Activated CD4-positive, alpha-beta T cell treated with anti-CD3 and anti-CD28 coated beads, Interleukin-2, Interleukin-4, amounts not matched to agents 100 ng/mL and 50 ng/mL, durations not matched to agents 16 hours and 8 hours (primary cell): ENCODE measurements at regions not wholly inside any gene's neighbourhood (a gene's known extent, or its start where the extent isn't known, plus 50 kb on each side); places are given as distances from the start of the nearest gene placed in this dataset.
"Not testable (repeated sequence)": the region's sequence is repeated elsewhere in the genome, so short reads cannot be mapped to it uniquely, and the experiment has no call there.

ENCODE experiments used
- DNase-seq: peaks from one replicate; pipeline ENCODE4 v3.0.0-alpha.2; 2020; ENCODE audit warnings: low spot score

GRCh38 chr4:28391877-28392276 lies 1531.2 kb downstream of the STIM2 start:
- no peak for DNase-seq

- no peak for DNase-seq
Measured at GRCh38 chr4:28402751-28403150, 1542.1 kb downstream of the STIM2 start.

- DNase-seq = no peak
Measured at GRCh38 chr4:28421221-28421620, 1560.6 kb downstream of the STIM2 start.

DNA sequence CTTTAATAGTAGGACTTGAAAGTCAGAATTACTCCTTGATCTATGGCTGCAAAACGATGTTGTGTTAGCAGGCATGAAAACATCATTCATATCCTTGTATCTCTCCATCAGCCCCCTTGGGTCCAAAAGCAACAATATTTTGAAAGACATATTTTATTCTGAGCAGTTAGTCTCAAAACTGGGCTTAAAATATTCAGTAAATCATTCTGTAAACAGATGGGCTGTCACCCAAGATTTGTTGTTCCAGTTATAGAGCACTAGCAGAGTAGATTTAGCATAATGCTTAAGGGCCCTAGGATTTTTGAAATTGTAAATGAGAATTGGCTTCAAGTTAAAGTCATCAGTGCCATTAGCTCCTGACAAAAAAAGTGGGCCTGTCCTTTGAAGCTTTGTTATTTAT lies 1565.6 kb downstream of the STIM2 start:
- no peak for DNase-seq

GRCh38 chr4:28427306-28428085 lies 1566.9 kb downstream of the STIM2 start:
- no peak for DNase-seq

DNA sequence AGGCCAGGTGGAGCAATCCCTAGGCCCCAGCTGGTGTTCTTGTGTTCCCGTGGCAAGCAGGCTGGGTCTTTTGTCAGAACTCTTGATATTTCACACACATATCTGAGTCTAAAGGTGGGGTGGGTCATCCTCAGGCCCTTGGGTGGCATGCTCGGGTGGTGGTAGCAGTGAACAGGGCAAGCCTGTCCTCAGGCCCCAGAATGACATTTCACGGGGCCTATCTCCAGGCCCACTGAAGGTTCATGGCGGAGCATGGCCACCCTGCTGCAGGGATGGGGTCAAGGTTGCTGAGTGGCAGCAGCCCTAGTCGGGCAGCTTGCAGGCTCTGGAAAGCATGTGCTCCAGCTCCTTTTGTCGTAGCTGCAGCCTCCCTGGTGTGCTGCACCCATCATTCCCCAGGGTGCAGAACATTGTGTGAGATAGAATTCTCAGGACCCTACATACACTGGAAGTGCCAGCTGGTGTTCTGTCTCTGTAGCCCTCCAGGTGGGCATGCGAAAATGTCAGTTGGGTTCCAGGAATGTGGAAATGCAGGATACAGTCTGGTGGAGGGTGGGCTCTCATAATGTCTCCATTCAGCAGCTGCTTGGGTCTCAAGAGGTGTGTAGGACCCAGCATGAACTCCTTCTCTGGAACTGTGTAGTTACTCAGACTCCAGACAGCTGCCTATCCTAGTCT lies 1571.8 kb downstream of the STIM2 start:
- no peak for DNase-seq

GRCh38 chr4:28435314-28435713 lies 1574.7 kb downstream of the STIM2 start:
- no peak for DNase-seq

DNA sequence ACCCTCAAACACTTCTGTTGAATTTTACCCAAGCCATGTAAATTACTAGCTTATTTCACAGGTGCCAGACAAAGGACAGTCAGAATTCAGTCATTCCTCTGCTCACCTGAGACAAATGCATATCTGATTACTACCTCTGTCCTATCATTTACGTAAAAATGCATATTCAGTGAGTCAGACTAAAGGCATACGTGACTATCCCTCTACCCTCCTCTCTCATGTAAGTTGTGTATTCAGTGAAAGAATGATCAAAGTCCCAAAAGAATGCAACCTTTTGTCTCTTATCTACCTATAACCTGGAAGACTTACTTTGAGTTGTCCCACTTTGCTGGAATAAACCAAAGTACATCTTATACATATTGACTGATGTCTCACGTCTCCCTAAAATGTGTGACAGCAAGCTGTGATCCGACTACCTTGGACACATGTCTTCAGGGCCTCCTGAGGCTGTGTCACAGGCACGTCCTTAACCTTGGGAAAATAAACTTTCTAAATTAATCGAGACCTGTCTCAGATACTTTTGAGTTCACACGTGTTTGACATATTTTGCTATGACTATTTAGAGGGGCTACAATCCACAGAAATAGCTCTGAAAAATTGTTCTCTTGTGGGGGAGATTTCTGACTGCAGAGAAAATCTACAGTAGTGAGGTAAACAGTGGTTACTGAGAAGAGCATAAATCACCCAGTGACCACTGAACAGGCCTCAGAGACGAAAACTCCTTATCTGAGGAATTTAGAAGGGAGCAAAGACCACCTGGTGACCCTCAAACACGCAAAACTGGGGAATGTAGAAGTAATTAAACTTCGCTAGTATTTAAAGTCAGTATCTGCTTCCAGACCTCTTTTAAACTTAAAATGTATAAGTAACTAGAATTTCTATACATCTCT lies 1575.8 kb downstream of the STIM2 start:
- DNase-seq = no peak

GRCh38 chr4:28443371-28443770 lies 1582.7 kb downstream of the STIM2 start:
- DNase-seq = no peak

DNA sequence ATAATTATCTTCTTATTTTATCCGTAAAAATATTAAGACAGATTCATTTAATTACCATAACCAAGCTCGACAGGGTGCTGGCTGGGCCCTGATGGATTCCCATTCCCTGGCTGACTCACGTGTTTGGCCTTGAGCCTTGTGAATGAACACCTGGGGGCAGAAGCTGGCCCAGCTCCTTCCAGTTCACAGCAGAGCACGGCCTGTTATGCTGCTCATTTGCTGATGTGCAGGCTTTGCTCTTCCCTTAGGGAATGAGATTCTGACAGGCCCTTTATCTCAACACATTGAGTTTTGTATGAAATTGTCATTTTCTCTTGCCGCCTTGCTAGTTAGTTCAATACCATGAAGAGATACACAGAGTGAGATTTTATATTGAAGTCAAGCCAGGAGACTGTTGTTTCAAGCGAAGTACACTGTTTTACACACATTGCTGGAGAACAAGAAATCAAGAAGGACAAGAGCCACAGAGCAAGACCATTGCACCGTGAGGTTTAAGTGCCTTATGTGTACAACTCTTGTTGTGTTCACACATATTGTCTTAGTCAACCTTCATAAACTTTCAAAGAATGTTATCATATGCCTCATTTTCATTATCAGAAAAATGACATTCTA lies 1583.3 kb downstream of the STIM2 start:
- no peak for DNase-seq

- DNase-seq = no peak
Measured at GRCh38 chr4:28444886-28445496, 1584.3 kb downstream of the STIM2 start.

- DNase-seq = no peak
Measured at GRCh38 chr4:28449085-28449484, 1588.4 kb downstream of the STIM2 start.

- no peak for DNase-seq
Measured at GRCh38 chr4:28451346-28451745, 1590.7 kb downstream of the STIM2 start.

GRCh38 chr4:28462766-28463700 lies 1602.4 kb downstream of the STIM2 start:
- no peak for DNase-seq

GRCh38 chr4:28464823-28465222 lies 1604.2 kb downstream of the STIM2 start:
- DNase-seq = no peak

GRCh38 chr4:28466886-28467285 lies 1606.2 kb downstream of the STIM2 start:
- not testable (repeated sequence) for DNase-seq

GRCh38 chr4:28469387-28469786 lies 1608.7 kb downstream of the STIM2 start:
- no peak for DNase-seq

DNA sequence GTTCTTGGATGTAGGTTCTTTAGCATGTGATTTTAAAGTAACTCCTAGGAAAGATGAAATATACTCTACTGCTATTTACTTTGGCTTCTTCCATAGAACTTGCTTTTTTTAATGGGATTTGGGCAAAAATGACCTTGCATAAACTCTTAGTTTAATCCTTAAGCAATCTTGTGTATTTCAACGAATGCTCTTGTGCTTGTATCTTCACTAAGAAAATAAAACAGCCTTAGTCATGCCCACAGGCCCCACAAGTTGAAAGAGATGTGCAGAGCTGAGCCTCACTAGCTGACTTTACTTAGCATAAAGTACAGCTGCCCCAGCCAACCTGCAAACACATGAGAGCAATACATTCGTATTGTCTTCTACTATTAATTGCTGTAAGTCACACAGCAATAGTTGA lies 1609.2 kb downstream of the STIM2 start:
- no peak for DNase-seq

DNA sequence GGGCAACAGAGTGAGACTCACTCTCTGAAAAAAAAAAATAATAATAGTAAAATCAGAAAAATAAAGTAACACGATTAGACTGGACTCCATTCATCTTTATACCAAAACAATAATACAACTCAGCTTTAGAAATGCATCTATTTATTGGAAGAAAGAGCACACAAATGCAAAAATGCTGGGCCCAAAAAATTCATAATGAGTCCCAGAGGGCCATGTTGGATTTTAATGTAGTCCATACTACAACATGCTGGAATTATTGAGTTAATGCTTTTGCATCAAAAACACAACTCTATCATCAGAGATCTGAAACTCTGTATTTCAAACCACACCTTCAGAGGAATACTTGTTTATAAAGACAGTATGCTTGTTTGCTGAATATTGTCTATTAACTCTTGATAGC lies 1614.7 kb downstream of the STIM2 start:
- no peak for DNase-seq

GRCh38 chr4:28479666-28480065 lies 1619.0 kb downstream of the STIM2 start:
- DNase-seq = no peak

GRCh38 chr4:28481565-28481964 lies 1620.9 kb downstream of the STIM2 start:
- DNase-seq = no peak
